NT2/D1 (cell line): ENCODE measurements at regions not wholly inside any gene's neighbourhood (a gene's known extent, or its start where the extent isn't known, plus 50 kb on each side); places are given as distances from the start of the nearest gene placed in this dataset.
"Not testable (repeated sequence)": the region's sequence is repeated elsewhere in the genome, so short reads cannot be mapped to it uniquely, and the experiment has no call there.

Experiments
- DNase-seq: peaks from one replicate; pipeline ENCODE4 v3.0.0-alpha.2; 2011; ENCODE audit warnings: low read depth, low spot score
- H3K27me3 ChIP-seq: 2 replicates; pipeline ENCODE4 v1.6.0; 2011; ENCODE audit warnings: mild to moderate bottlenecking; ENCODE audit not compliant: insufficient read length, insufficient read depth
- H3K36me3 ChIP-seq: 2 replicates; pipeline ENCODE4 v1.6.1; 2011; ENCODE audit warnings: mild to moderate bottlenecking, low read length, mixed read lengths; ENCODE audit not compliant: insufficient read depth, insufficient read length
- H3K4me1 ChIP-seq: 2 replicates; pipeline ENCODE4 v1.5.1; 2011; ENCODE audit not compliant: insufficient read depth, insufficient read length
- H3K4me3 ChIP-seq: 2 replicates; pipeline ENCODE4 v1.5.1; 2011; ENCODE audit warnings: low read depth; ENCODE audit not compliant: insufficient read length
- H3K9ac ChIP-seq: 2 replicates; pipeline ENCODE4 v1.6.0; 2011; ENCODE audit warnings: low read depth; ENCODE audit not compliant: insufficient read length
- H3K9me3 ChIP-seq: 2 replicates; pipeline ENCODE4 v1.5.1; 2011; ENCODE audit warnings: mild to moderate bottlenecking, low read length; ENCODE audit not compliant: insufficient read depth
- SUZ12 ChIP-seq: IDR thresholded peaks from 2 replicates; pipeline ENCODE4 v1.6.1; 2011; ENCODE audit not compliant: insufficient read length, insufficient read depth; ENCODE audit errors: extremely low read depth
- YY1 ChIP-seq: IDR thresholded peaks from 2 replicates; pipeline ENCODE4 v1.6.1; 2011; ENCODE audit not compliant: insufficient read length, insufficient read depth
- ZNF274 ChIP-seq: IDR thresholded peaks from 2 replicates; pipeline ENCODE4 v1.6.1; 2011; ENCODE audit warnings: mild to moderate bottlenecking, low read depth, low read length

DNA sequence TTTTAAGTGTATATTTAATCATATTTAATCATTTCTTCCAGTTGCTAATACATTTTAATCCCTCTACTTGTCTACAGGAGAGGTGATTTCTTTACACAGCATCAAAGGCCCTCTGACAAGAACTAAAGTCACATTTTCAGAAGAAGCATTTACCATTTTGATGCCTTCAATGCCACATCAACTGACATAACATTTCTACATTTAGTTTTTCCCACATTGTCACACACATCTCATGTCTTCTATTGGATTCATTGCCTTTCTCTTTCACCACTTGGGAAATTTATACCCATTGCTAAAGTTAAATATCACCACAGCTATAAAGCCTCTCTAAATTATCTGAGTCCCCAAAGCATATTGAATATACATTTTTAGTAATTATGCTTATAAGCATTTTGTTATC is 1907.5 kb upstream of the CDH9 start:
- no peak overlapping the region for H3K4me3 ChIP-seq
- TF ChIP-seq ZNF274 (no peak), SUZ12 (no peak), YY1 (no peak)

DNA sequence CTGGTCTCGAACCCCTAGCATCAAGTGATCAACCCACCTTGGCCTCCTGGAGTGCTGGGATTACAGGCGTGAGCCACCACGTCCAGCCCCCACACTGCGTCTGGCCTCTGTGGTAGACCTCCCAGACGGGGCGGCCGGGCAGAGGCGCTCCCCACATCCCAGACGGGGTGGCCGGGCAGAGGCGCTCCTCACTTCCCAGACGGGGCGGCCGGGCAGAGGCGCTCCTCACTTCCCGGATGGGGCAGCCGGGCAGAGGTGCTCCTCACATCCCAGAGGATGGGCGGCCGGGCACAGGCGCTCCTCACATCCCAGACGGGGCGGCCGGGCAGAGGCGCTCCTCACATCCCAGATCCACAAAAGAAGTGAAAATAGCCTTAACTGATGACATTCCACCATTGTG is 1891.0 kb upstream of the CDH9 start:
- not testable (repeated sequence) for H3K27me3 ChIP-seq, DNase-seq, H3K9ac ChIP-seq, H3K4me3 ChIP-seq, H3K36me3 ChIP-seq, H3K4me1 ChIP-seq, H3K9me3 ChIP-seq

More for the DNA sequence above, 1907.5 kb upstream of the CDH9 start:
- Histone ChIP-seq H3K36me3 (no peaks in the 10 kb centered on the region), H3K4me1 (no peaks in the 10 kb centered on the region), H3K27me3 (no peaks in the 10 kb centered on the region), H3K9ac (no peak overlapping the region), H3K9me3 (no peaks in the 10 kb centered on the region; the same call in 1 of the 2 replicates)
- DNase-seq: no peak

DNA sequence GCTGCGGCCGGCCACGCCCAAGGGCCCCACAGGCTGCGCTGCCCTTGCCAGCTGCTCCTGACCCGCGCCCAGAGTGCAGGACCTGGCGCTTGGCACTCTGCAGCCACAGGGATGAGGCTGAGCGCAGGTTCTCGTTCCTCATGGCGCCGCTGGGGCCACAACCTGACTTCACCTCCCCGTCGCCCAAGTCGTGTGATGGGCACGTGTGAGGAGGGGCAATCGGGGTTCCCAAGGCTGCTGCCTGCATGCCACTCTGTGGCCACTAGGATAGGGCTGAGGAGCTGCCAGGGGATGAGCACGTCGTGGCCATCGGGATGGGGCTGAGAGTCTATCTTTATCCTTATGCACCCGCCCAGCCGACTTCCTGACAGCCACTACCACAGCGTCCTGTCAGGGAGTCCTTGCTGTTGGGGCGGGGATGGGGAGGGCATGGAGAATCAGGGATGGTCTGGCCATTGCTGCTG is 1890.0 kb upstream of the CDH9 start:
- not testable (repeated sequence) for DNase-seq, H3K4me1 ChIP-seq, H3K36me3 ChIP-seq, H3K9ac ChIP-seq, H3K4me3 ChIP-seq, H3K27me3 ChIP-seq, H3K9me3 ChIP-seq

DNA sequence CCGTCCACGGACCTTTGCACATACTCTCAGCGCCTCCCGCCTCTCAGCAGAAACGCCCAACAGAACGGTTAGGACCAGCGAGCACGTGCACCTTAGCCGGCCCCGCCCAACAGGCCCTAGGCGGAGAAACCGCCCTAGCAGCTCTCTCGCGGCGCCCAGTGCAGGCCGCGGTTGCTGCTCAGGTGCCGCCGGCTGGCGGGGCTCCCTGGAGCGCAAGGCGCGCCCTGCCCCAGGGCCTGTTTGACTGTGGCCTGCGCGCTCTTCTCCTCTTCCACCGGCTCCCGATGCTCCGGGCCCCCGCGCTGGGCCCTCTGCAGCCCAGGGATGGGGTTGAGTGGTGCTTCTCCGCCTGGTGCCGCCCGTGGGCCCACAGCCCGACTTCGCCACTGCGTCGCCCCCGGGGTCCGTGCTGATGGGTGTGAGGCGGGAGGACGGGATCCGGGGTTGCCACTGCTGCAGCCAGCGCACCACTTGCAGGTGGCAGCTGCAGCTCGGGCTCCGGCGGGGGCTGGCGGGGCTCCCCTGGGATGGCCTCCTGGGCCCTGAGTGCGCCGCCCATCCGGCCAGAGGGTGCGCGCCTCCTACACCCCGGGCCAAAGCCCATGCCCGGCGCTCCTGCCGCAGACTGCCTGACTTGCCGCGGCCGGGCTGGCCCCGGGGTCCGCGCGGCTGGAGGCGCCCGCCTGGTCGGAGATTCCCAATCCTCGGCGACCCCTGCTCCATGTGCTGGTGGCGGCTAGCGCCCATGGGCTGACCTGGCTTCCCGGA is 1889.4 kb upstream of the CDH9 start:
- Histone ChIP-seq H3K27me3 (no peaks in the 10 kb centered on the region), H3K4me3 (no peak overlapping the region)

DNA sequence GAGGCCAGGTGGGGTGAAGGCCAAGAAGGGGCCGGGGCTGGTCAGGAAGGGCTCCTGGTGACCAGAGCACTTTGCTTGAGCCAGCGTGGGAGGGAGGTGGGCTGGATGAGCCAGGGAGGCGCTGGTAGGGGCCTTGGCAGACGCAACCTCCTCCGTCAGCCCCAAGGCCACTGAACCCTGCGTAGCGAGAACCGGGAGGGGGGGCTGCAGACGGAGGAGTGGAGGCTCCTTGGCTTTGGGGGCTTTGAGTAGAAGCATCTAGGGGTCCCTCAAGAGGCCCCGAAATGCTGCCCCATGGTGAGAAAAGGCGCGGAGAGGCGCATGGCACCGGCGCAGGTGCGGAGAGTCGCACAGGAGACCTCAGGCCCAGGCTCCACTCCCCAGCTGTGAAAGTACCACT is 1888.0 kb upstream of the CDH9 start:
- Histone ChIP-seq H3K9me3 (no peaks in the 10 kb centered on the region), H3K4me1 (no peaks in the 10 kb centered on the region), H3K27me3 (no peaks in the 10 kb centered on the region), H3K9ac (no peak overlapping the region), H3K36me3 (no peaks in the 10 kb centered on the region), H3K4me3 (no peak overlapping the region)
- no peak for DNase-seq
- no peak for TF ChIP-seq ZNF274
- no peak for TF ChIP-seq SUZ12
- TF ChIP-seq YY1: no peak

More for the DNA sequence above, 1889.4 kb upstream of the CDH9 start:
- DNase-seq: no peak
- TF ChIP-seq SUZ12 (no peak), ZNF274 (no peak), YY1 (no peak)
- no peaks in the 10 kb centered on the region for H3K36me3 ChIP-seq
- no peaks in the 10 kb centered on the region for H3K9me3 ChIP-seq
- no peak overlapping the region for H3K9ac ChIP-seq
- no peaks in the 10 kb centered on the region for H3K4me1 ChIP-seq

GRCh38 chr5:28917631-28918030 is 1879.2 kb upstream of the CDH9 start:
- Histone ChIP-seq H3K36me3 (no peaks in the 10 kb centered on the region), H3K4me3 (no peak overlapping the region), H3K4me1 (no peaks in the 10 kb centered on the region), H3K9me3 (no peaks in the 10 kb centered on the region), H3K27me3 (no peaks in the 10 kb centered on the region), H3K9ac (no peak overlapping the region)
- DNase-seq: no peak
- TF ChIP-seq YY1: no peak
- no peak for TF ChIP-seq SUZ12
- no peak for TF ChIP-seq ZNF274

- no peaks in the 10 kb centered on the region for H3K27me3 ChIP-seq
- no peak for TF ChIP-seq ZNF274
- TF ChIP-seq SUZ12: no peak
- TF ChIP-seq YY1: no peak
- DNase-seq: no peak
- H3K4me3 ChIP-seq: no peak overlapping the region
- H3K36me3 ChIP-seq: no peaks in the 10 kb centered on the region
- no peaks in the 10 kb centered on the region for H3K9me3 ChIP-seq
- no peaks in the 10 kb centered on the region for H3K4me1 ChIP-seq
- H3K9ac ChIP-seq: no peak overlapping the region
These were observed 1875.9 kb upstream of the CDH9 start for GRCh38 chr5:28914297-28914696.

DNA sequence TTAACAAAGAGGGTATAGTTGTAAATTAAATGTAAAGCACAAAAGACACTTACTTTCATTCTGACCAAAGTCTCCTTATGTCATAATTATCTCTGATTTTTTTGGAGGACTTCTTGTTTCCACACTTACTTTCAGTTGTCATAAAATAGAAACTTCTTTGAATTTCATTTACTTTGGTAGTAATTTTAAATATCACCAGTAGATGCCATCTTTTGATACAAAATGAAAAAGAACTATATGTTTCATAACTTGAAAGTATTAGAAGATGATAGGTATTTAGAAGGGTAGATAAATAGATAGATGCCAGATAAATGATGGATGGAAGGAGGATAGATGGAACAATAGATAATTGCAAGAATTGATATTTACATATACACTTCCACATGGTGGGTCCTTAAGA is 1865.3 kb upstream of the CDH9 start:
- TF ChIP-seq SUZ12 (no peak), YY1 (no peak)
- Histone ChIP-seq H3K4me3 (no peak overlapping the region), H3K4me1 (no peaks in the 10 kb centered on the region), H3K27me3 (no peaks in the 10 kb centered on the region), H3K9me3 (no peaks in the 10 kb centered on the region), H3K9ac (no peak overlapping the region), H3K36me3 (no peaks in the 10 kb centered on the region)
- DNase-seq: no peak
